GM19467 (cell line): ENCODE measurements at regions not wholly inside any gene's neighbourhood (a gene's known extent, or its start where the extent isn't known, plus 50 kb on each side); places are given as distances from the start of the nearest gene placed in this dataset.

Source experiments
- ATAC-seq: cut with Tn5 transposase; IDR thresholded peaks from one replicate; pipeline ENCODE4 v1.9.1; 2021; ENCODE audit warnings: mild to moderate bottlenecking, moderate library complexity; ENCODE audit not compliant: unreplicated experiment

DNA sequence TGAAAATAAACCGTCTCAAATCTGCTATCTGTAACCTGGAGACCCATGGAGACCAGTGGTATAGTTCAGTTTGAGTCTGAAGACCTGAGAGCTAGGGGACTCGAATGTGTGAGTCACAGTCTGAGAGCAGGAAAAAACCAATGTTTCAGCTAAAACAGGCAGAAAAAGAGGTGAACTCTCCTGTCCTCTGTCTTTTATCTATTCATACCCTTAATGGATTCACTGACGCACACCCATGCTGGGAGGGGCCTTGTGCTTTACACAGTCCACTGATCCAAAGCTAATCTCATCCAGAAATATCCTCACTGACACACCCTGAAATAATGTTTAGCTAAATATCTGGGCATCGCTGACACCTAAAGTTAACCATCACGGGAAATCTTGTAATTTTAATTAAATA is 297.9 kb downstream of the GPM6A start:
- no peak for ATAC-seq

DNA sequence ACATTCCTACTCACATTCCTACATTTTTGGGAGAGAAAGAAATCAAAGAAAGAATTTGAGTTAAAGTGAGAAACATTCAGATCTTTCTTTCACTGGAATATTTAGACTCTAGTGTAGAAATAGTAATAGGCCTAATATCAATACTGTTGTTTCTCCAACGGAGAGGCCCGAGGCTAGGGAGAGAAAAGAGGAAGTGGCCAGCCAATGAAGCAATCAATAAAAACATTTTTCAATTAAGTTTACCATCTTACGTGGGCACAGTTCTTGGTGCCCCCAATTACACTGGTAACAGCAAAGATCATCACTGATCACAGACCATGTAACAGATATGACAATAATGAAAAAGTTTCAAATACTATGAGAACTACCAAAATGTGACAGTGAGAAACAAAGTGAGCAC is 281.4 kb downstream of the GPM6A start:
- no peak for ATAC-seq

DNA sequence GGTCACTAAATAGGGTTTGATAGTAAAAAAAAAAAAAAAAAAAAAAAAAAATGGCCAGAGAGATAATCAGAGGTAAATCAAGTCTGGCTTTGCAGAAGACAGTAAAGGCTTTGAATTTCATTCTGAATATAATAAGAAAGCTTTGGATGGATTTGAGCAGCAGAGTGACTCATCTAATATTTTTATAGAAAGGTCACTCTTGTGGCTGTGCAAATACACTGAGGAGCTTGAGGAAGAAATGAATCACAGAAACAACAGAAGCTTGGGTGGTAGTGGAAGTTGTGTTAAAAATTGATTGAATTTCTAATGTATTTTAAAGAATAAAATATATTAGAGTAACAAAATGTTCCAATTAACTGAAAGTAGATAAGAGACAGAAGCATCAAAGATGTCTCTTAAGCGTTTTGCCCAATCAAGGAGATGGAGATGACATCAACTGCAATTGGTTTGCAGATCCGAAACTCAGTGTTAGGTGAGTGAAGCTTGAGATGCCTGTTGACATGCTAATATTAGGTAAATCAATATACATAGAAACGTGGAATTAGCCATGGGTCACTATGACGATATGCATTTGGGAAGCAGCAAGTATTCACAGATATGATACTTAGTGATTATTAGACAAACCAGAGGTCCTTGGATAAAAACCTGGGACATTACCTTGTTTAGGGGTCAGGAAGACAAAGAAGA is 280.5 kb downstream of the GPM6A start:
- ATAC-seq: no peak

DNA sequence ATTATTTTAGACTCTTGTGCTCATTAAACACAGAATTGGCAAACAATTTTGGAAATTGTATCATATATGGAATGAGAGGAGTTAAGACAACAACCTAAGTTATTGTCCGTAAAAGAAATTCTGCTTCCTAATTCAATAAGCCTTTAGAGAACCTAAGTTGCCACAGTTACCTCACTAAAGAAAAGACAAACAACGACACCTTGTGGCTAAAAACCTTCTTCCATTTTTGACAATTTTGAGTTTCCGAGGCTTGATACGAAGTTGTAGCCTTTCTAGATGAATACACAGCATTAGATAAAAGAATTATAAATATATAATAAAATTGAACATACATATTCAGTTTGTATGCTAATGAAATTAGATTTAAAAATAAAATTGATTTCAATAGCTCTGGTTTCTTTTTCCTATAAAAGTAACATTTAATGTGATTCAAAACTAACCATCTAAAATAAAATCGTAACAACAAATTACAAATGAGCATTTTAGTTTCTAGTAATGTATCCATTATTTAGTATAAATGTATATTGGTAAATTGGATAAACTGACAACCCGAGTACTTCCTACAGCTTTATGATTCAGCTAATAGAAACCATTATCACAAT is 275.1 kb downstream of the GPM6A start:
- ATAC-seq: no peak

DNA sequence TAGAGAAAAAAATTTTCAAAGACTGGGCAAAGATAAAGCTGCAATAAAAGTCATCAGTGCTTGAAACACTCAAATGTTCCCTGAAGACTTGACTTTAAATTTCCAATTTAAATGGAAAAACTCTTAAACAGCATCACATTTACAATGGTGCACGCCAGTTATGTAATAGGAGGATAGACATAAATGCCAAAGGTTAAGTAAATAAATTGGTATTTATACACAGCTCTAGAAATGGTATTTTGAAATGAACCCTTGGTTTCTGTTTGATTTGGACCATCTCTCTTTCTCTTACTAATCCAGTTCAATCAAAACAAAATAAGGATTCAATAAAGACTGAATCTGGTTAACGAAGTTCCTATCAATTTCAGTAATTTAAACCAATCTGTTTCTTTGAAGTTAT is 272.6 kb downstream of the GPM6A start:
- ATAC-seq: no peak

DNA sequence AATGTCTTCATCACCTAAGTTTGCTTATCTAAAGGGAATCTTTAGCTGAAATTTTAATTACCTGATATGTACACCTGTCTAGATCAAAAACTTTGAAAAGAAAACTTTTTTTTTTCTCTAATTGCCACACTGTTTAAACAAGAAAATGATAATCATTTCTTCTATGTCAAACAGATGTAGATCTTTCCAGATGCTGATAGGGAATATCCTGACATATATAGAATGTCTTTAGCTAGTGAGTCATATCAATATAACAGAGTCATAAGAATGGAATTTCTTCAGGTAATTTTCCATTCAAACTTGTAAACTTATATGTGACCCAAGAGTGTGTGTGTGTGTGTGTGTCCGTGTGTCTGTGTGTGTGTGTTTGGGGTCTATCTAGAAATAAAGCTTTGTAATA is 271.9 kb downstream of the GPM6A start:
- no peak for ATAC-seq

DNA sequence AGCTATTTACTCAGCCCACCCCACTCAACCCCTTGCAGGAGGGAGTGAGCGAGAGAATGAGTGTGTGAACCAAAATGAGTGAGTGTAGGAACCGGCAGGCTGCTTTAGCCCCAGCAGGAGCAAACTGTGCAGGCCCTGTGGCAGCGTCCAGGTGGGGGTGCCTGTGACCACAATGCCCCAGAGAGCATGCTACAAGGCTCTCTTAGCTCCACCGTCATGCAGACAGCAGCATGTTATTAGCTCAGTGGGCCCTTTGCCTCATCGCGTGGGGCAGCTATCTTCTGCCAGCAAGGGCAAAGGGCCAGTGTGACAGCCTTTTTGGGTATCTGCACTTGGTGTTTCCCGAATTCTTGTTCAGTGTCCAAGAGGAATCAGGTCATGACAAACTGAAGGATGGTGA is 271.3 kb downstream of the GPM6A start:
- ATAC-seq: no peak

DNA sequence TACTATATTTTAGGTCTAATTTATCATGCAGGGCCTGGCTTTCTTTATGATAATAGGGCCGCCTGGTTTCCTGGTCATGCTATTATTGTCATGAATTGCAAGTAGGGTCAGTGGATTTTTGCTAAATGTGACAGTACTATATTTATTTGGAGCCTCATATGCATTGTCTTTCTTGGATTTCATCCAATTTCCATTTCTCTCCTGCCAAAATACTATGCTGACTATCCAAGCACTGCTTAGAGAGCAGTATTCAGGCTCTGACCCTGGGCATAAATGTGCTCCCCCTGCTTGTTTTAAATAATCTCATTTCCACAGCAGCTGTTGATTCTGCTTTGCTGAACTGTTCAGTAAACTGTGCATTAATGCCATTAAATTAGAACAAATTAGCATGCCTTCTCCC is 269.3 kb downstream of the GPM6A start:
- no peak for ATAC-seq

DNA sequence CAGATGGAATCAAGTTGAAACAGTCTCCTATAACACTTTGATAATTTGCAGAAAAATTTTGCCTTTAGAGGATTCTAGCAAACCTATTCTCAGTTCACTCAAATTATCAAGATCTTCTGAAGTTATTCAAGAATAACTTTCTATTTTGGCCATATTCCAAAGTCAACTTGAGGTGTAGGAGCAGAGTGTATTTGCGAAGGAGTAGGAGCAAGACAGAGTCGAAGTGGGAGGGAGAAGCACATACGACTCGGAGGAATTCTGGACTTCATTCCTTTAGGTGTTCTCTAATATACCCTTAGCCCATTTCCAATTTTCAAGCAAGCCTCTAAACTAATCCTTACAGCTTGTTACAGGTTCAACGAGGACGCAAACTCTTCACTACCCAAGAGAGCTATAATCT is 252.9 kb downstream of the GPM6A start:
- no peak for ATAC-seq

DNA sequence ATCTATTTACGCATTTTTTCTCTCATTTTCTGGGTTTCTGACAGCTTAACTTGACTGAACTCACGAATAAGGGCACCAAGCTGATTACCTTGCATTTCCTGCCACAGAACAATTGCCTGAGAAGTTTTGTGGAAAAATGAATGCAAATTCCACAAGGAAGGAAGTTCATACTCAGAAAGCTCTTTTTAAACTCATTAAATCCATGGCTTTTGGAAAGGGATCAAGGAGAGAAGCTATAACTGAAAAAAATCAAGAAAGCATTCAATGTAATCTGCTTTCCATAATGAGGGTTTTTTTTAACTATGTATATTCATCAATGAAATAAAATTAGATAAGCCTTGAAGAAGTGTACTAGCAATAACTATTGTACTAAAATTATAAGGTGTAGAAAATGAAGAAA is 252.5 kb downstream of the GPM6A start:
- no peak for ATAC-seq

DNA sequence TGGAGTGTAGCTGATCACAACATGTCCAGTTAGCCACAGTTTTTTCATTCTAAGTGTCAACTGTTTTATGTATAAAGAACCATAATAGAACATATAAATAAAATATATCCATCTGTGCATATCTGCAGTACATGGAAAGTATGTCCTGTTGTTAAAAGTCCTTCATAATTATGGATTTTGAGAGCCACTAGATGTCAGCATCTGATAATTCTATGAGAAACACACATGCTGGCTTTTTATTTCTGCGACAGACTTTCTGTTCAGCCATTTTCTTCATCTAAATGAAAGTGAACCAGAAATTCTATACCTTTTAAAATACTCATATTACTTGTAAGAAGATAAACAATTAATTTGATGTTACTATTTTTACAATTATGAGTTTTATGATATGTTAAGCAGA is 251.5 kb downstream of the GPM6A start:
- ATAC-seq: no peak

DNA sequence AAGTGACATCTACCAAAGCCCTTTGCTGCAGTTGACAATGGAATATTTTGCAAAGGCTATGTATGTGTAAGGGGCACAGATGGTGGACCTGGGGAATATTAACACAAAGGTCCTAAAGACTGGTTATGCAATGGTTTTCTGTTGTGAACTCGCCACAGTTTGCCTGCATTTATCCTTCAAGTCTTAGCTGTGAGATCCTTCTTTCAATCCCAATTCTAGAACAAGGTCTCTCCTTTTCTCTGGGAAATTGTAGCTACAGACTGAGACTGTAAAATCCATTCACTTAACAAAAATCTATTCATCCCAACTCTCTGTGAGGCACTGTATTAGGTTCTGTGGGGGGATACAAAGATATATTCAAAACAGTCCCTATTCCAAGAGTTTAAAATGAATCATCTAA is 250.4 kb downstream of the GPM6A start:
- ATAC-seq: no peak

DNA sequence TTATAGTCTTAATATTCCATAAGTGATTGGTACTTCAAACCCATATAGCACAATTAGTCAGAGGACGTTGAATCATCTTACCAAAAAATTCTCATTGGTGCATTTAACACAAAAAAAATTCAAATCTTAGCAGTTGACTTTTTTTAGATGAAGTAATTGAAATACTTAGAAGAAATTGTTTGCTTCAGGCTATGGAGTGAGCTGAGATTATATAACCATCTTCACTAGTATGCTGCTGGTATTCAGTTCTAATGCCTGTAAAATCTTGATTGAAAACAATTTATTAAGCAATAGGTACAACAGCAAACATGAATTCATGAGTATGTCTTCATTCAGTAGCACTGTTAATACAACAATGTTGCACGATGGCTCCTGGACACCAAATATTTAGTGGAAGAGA is 250.0 kb downstream of the GPM6A start:
- ATAC-seq: no peak

DNA sequence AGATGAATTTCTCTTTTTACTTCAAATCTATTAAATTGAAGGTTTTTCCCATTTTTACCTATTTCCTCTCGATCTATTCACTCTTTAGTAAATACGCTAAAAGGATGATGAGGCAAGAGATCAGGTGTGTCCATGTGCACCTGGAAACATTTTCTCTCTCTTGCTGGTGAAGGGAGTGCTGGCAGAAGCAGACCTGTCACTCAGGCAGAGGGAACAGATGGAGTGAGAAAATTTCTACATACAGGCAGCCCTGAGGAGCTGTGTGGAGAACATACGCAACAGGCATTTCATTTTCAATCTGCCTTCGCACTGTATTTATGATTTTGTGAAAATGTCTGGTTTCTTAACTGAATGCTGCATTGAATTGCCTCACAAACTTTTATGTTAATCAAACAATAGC is 249.5 kb downstream of the GPM6A start:
- no peak for ATAC-seq
